Spleen (tissue), 11 donors: ENCODE measurements at regions not wholly inside any gene's neighbourhood (a gene's known extent, or its start where the extent isn't known, plus 50 kb on each side); places are given as distances from the start of the nearest gene placed in this dataset.

Experiments used
- DNase-seq: peaks from one replicate; pipeline ENCODE4 v3.0.0-alpha.2; 2020
- H3K27ac ChIP-seq, 8 donors: fragments of 200-600 bp; sonication (generic) in 7 of 8; 1 replicate in 4 of 8; 2 replicates in 4 of 8; pipeline versions ENCODE4 v1.5.0 to v1.8.0; 2016 to 2021; ENCODE audit warnings: inconsistent platforms in 4 of 8, mild to moderate bottlenecking in 4 of 8, moderate library complexity in 1 of 8
- H3K27me3 ChIP-seq, 7 donors: fragments of 200-600 bp; sonication (generic) in 6 of 7; replicated peaks in 1 of 7; 1 replicate in 4 of 7; 2 replicates in 3 of 7; pipeline versions ENCODE4 v1.5.0 to v1.8.0; 2016 to 2021; ENCODE audit warnings: inconsistent platforms in 3 of 7, mild to moderate bottlenecking in 1 of 7
- H3K36me3 ChIP-seq, 6 donors: fragments of 200-600 bp; sonication (generic) in 5 of 6; 1 replicate in 4 of 6; 2 replicates in 2 of 6; pipeline versions ENCODE4 v1.5.0 to v1.8.0; 2016 to 2021; ENCODE audit warnings: inconsistent platforms in 2 of 6
- H3K4me1 ChIP-seq, 6 donors: fragments of 200-600 bp; sonication (generic) in 5 of 6; 1 replicate in 3 of 6; 2 replicates in 3 of 6; pipeline versions ENCODE4 v1.5.0 to v1.8.0; 2016 to 2021; ENCODE audit warnings: inconsistent platforms in 3 of 6
- H3K4me3 ChIP-seq, 8 donors: fragments of 200-600 bp; sonication (generic) in 7 of 8; 1 replicate in 4 of 8; 2 replicates in 4 of 8; pipeline versions ENCODE4 v1.5.0 to v1.8.0; 2016 to 2021; ENCODE audit warnings: inconsistent platforms in 4 of 8, mild to moderate bottlenecking in 4 of 8, moderate library complexity in 2 of 8
- H3K9me3 ChIP-seq, 8 donors: fragments of 200-600 bp; sonication (generic) in 7 of 8; 1 replicate in 4 of 8; 2 replicates in 4 of 8; pipeline versions ENCODE4 v1.5.0 to v1.8.0; 2016 to 2021; ENCODE audit warnings: inconsistent platforms in 4 of 8
- POLR2A ChIP-seq, 3 donors: fragments of 450-650 bp; IDR thresholded peaks; one replicate each; pipeline ENCODE4 v1.5.1; 2017; ENCODE audit warnings: antibody characterized with exemption in 3 of 3, mild to moderate bottlenecking in 1 of 3
- POLR2AphosphoS5 ChIP-seq, 3 donors: sonication (generic); formaldehyde crosslinking; IDR thresholded peaks; one replicate each; pipeline ENCODE4 v1.5.1; 2017; ENCODE audit warnings: antibody characterized with exemption in 3 of 3
- WGBS, 5 donors: extraction: QIAGEN DNeasy Blood & Tissue Kit in 3 of 5; methylation state at CpG; one replicate each; pipeline versions ENCODE4 v1.1.5 to v1.1.7; 2013 to 2018; 5-methylcytosine and 5-hydroxymethylcytosine counted together
- intact Hi-C: fragments of 100-400 bp; cut with DNase I; formaldehyde crosslinking; loops from one replicate; pipeline ENCODE4 v1.15.0; 2023; ENCODE audit warnings: low total_unique reads
- TF ChIP-seq, protein P1 (sequence below), 11 experiments: fragments of 200-600 bp in 7 of 11; fragments of 450-650 bp in 4 of 11; sonication (generic) in 4 of 11; IDR thresholded peaks in 8 of 11; conservative IDR thresholded peaks in 3 of 11; 1 replicate in 7 of 11; 2 replicates in 4 of 11; pipeline versions ENCODE4 v1.4.0 to v1.8.0; 2016 to 2021; ENCODE audit warnings: antibody characterized with exemption in 11 of 11, inconsistent platforms in 4 of 11, mild to moderate bottlenecking in 1 of 11
- donor health status: healthy with polysubstance abuse.
- donor health status: DM: no; HTN: no; CAD: no; lungs with moderate emphysema.
- donor health status: DM: no; HTN: no; CAD: no.
- donor health status: Bipolar disorder and iron deficiency.
- donor health status: healthy.
- donor health status: DM: no; HTN: no; CAD: no.
- donor health status: DM: yes; HTN: yes; CAD: no.

DNA sequence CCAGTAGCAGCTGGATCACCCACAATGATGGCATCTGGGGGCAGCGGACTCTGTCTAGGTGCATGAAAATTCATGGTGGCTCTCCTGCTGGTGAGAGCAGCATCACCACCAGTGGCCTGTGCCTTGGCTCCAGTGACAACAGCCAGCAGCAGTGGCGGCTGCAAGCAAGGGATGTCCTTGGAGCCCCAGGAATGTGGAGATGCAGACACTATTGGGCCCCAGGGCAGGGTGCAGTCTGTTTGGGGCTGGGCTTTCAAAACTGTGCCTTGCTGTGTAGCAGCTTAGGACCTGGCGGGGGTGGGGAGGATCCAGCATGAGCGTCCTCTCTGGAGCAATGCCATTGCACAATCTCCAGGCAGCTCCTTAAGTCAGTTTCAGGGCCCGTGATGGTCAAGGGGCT is 199.7 kb downstream of the CHD9NB start:
- no peak for DNase-seq
- 65 to 86% (median 78%) methylated on average over 4 to 5 of the region's 5 CpGs for WGBS, 5 donors
- Histone ChIP-seq H3K36me3 (no peaks in the 10 kb centered on the region), H3K4me1 (no peaks in the 10 kb centered on the region), H3K27me3 (no peaks in the 10 kb centered on the region), H3K9me3 (peaks cover 15 to 56% (median 48%) of the 10 kb centered on the region in 8 donors), H3K27ac (no peak overlapping the region), H3K4me3 (no peak overlapping the region)
- intact Hi-C loops, result no loop called here
- no peak for TF ChIP-seq POLR2AphosphoS5 (IDR thresholded peaks at IDR 0.05)
- TF ChIP-seq POLR2A (IDR thresholded peaks at IDR 0.05), result no peak
- TF ChIP-seq, protein P1, sequence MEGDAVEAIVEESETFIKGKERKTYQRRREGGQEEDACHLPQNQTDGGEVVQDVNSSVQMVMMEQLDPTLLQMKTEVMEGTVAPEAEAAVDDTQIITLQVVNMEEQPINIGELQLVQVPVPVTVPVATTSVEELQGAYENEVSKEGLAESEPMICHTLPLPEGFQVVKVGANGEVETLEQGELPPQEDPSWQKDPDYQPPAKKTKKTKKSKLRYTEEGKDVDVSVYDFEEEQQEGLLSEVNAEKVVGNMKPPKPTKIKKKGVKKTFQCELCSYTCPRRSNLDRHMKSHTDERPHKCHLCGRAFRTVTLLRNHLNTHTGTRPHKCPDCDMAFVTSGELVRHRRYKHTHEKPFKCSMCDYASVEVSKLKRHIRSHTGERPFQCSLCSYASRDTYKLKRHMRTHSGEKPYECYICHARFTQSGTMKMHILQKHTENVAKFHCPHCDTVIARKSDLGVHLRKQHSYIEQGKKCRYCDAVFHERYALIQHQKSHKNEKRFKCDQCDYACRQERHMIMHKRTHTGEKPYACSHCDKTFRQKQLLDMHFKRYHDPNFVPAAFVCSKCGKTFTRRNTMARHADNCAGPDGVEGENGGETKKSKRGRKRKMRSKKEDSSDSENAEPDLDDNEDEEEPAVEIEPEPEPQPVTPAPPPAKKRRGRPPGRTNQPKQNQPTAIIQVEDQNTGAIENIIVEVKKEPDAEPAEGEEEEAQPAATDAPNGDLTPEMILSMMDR (IDR thresholded peaks at IDR 0.05 in 8 of 11, conservative IDR thresholded peaks at IDR 0.05 in 3 of 11), result no peak

DNA sequence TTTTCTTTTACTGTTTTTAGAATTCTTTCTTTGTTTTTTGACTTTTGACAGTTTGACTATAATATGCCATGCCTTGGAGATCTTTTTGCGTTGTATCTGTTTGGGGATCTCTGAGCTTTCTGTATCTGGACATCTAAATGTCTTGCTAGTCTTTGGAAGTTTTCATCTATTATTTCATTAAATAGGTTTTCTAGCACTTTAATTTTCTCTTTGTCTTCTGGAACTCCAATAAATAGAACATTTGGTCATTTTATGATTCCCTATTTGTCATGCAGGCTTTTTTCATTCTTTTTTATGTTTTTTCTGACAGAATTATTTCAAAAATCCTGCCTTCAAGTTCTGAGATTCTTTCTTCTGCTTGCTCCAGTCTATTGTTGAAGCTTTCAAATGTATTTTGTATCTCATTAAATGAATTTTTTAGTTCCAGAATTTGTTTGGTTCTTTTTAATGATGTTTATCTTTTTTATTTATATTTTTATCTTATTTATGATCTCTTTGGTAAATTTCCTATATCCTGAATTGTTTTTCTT is 201.4 kb downstream of the CHD9NB start:
- TF ChIP-seq, protein P1 (IDR thresholded peaks at IDR 0.05 in 8 of 11, conservative IDR thresholded peaks at IDR 0.05 in 3 of 11), result no peak
- TF ChIP-seq POLR2AphosphoS5 (IDR thresholded peaks at IDR 0.05) (no peak), POLR2A (IDR thresholded peaks at IDR 0.05) (no peak)
- Histone ChIP-seq H3K4me3 (no peak overlapping the region), H3K27me3 (no peaks in the 10 kb centered on the region), H3K9me3 (peaks cover 15 to 70% (median 58%) of the 10 kb centered on the region in 8 donors), H3K27ac (no peak overlapping the region), H3K36me3 (no peaks in the 10 kb centered on the region), H3K4me1 (no peaks in the 10 kb centered on the region)
- DNase-seq, result no peak
- intact Hi-C loops, result no loop called here
- 29 to 97% (median 45%) methylated on average over 1 of the region's 1 CpG for WGBS, 5 donors

DNA sequence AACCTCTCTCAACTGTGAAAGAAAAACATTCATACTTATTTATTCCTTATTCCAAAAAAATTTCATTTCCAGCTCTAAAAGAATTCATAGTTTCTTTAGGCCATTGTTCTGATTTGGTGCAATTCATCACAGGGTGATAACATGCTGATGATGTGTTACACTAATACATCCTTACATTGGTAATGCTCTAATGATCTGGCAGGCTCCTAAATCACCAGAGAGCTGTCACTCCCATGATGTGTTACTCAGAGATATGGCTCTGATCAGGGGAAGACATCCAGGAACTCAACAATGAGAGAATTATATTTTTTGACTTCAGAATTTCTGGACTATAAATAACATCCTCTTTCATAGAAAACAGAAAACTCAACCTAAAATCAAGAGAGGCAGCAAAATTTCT is 209.3 kb downstream of the CHD9NB start:
- Histone ChIP-seq H3K27ac (no peak overlapping the region), H3K27me3 (peaks cover 0 to 16% (median 0%) of the 10 kb centered on the region in 7 donors), H3K36me3 (no peaks in the 10 kb centered on the region), H3K9me3 (peaks cover 0 to 29% (median 14%) of the 10 kb centered on the region in 8 donors), H3K4me3 (no peak overlapping the region), H3K4me1 (no peaks in the 10 kb centered on the region)
- intact Hi-C loops, result no loop called here
- no peak for DNase-seq
- TF ChIP-seq POLR2AphosphoS5 (IDR thresholded peaks at IDR 0.05) (no peak), POLR2A (IDR thresholded peaks at IDR 0.05) (no peak)
- TF ChIP-seq, protein P1 (IDR thresholded peaks at IDR 0.05 in 8 of 11, conservative IDR thresholded peaks at IDR 0.05 in 3 of 11), result no peak

DNA sequence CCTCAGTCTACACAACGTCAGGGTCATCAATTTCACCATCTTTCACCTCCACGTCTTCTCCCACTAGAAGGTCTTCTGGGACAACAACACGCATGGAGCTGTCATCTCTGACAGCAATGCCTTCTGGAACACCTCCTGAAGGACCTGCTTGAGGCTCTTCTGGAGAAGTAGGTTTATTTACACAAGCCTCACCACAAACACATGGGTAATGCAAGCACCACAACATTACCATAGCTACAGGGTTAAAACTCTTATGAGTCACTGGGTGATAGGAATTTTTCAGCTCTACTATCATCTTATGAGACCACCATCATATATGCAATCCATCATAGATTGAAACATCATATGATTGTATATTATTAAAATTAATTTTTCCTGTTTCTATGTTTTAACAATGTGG is 215.4 kb downstream of the CHD9NB start:
- Histone ChIP-seq H3K36me3 (no peaks in the 10 kb centered on the region), H3K4me1 (no peaks in the 10 kb centered on the region), H3K27ac (no peak overlapping the region), H3K27me3 (peaks cover 0 to 16% (median 0%) of the 10 kb centered on the region in 7 donors), H3K9me3 (no peaks in the 10 kb centered on the region), H3K4me3 (no peak overlapping the region)
- WGBS, 5 donors, result 53 to 72% (median 62%) methylated on average over 3 of the region's 3 CpGs
- intact Hi-C loops, result no loop called here
- TF ChIP-seq POLR2A (IDR thresholded peaks at IDR 0.05), result no peak
- TF ChIP-seq, protein P1 (IDR thresholded peaks at IDR 0.05 in 8 of 11, conservative IDR thresholded peaks at IDR 0.05 in 3 of 11), result no peak
- TF ChIP-seq POLR2AphosphoS5 (IDR thresholded peaks at IDR 0.05), result no peak
- no peak for DNase-seq
